Dermis blood vessel endothelial cell (primary cell): ENCODE measurements at regions not wholly inside any gene's neighbourhood (a gene's known extent, or its start where the extent isn't known, plus 50 kb on each side); places are given as distances from the start of the nearest gene placed in this dataset.

ENCODE experiments used
- DNase-seq: peaks from one replicate; pipeline ENCODE4 v3.0.0; 2010

DNA sequence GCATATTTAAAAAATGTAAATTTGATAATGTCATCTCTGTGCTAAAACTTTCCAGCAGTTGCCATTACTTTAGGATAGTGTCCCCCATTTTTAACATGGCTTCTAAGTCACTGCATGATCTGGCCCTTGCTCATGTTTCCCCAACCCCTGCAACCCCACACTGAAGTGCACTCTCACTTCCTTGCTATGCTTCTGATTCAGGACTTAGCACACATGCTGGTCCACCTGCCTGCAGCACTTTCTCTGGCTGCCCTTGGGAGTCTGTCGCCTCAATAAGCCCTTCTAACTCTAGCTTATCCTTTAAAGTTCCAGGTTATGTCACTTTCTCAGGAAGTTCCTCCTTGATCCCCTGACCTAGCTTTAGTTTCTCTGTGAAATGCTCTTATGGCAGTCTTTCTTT, 241.0 kb downstream of the POSTN start:
- no peak for DNase-seq

DNA sequence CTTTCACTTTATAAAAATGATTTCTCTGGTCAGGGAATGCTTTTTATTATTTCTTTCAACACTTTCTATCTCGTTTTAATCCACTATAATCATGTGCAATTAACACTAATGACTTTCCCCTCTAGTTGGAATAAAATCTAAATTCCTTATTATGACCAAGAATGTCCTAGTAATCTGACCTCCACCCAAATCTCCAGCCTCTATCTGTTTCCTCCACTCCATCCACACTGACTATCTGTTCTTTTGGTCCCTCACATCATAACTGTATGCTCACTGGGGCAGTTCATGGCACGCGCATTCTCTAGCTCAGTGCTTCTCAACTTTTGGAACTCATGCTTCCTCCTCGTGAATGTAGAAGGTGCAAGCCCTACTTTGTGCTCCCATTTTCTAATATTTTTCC, 244.7 kb downstream of the POSTN start:
- DNase-seq: no peak

DNA sequence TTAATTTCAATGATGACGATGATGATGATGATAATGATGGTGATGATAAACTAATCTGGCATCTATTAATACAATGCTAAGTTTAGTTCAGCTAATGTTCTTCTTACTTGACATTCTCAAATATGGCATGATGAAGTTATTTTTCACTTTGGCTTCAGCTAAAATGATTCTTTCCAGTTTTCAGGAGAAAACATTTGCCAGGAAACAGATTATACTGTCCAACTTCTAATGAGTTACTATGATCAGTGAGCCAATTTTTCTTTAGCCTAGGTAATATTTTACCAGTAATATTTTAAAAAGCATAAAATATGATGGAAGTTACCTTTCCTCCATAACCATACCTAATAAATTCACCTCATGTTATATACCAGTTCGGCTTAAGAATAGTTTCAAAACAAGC, 245.7 kb upstream of the CSNK1A1L start:
- no peak for DNase-seq

DNA sequence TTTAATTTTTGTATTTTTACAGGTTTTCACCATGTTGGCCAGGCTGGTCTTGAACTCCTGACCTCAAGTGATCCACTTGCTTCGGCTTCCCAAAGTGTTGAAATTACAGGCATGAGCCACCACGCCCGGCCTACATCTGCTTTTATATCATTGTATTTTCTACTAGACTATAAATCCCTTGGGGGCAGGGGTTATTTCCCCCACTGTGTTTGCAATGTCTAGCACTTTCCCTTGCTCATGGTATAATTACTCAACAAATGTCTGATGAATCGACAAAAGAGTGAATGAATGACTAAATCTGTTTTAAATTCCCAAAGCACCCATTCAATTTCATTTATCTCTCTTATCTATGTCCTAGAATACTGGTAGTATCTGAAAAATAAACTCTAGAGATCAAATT, 244.5 kb upstream of the CSNK1A1L start:
- no peak for DNase-seq

DNA sequence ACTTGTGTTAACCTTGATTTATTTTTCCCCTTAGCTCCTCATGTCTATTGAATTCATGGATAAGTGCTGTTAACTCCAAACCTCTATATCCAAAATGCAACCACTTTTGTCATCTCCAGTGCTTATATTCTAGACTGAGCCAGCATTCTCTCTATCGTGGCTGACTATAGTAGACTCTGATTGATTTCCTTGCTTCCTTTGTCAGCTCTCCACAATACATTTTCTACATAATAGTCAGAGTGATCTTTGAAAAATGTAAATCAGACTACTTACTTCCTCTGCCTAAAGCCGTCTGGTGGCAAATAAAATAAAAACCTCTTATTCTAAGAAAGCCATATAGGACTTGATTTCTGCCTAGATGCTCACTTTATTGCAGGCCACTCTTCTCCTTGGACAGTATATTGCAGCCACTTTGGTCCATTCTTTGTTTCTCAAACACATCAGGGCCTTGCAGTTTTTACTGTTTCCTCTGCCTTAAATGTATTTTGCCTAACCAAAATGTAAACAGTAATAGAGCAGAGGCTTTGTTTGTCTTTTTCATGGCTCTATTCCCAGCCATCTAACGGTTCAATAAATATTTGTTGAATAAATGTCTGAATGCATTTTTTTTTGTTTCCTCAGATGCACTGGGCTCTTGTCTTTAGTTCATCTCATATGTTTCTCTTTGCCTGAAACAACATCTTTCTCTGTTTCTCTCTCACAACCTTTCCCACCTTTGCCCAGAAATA, 243.6 kb upstream of the CSNK1A1L start:
- no peak for DNase-seq

DNA sequence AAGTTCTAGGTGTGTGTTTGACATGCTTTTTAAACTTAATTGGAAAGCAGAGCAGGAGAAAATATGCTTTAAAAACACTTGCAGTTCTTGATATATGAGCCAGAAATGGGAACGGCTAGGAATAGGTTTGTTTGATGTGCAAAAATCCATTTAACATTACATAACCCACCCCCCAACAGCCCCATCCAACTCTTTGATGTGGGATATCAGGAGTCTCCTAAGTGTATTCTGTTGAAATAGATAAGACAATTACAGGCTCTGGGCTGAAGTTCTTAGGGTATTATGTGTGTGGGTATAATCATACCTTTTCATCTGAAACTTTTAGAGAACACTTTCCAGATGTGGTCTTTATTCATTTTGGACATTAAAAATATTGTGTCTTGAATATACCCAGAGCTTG, 240.4 kb upstream of the CSNK1A1L start:
- DNase-seq: no peak

DNA sequence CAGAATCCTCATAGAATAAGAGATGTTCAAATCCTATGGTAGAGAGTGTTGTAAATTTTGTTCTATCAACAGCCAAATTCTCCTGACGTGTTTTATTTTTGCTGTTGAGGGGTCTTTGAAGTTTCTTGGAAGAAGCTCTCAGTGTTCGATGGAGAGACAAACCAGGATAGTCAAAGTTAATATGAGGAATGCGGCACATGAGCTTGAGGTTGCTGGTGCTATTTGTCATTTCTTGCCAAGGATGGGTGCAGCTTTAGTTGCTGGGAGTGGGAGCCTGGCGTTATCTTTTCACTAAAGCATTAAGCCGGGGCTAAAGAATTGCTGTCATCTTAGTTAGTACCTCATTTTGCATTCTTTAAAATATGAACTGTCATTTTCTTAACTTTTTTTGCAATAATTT, 239.9 kb upstream of the CSNK1A1L start:
- DNase-seq: no peak

DNA sequence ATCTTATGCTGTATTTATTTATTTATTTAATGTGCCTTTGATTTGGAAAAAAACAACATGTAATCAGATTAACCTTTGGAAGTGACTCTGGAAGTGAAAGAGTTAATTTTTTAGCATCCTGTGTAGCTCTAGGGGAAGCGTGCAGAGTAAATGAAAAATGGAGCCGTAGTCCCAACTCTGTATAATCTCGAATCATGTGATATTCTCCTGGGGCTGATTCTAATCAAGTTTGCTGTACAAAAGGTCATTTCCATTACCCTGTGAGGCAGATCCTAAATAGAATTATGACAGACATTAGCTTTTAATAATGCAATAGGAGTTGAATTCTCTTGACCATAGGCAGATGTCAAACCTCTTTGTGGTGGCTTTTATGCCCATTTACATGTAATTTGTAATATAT, 238.6 kb upstream of the CSNK1A1L start:
- peak; percentile 9 for DNase-seq

DNA sequence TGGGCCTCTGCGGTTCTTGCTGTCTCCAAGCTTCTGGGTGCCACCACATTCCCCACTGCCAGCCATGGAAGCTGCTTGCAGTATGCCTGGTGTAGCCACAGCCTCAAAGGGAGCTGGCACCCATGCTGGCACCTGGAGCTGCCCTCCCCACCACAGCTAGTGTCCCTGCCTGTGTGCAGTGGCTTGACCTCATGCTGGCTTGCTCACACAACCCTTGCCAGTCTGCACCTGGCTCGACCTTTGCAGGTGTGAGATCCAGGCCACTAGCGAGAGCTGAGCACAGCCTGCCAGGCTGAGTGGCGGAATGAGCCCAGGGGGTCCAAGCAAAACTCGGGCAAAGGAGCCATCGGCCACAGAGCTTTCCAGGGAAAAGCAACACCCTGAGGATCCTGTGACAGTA, 236.7 kb upstream of the CSNK1A1L start:
- no peak for DNase-seq

DNA sequence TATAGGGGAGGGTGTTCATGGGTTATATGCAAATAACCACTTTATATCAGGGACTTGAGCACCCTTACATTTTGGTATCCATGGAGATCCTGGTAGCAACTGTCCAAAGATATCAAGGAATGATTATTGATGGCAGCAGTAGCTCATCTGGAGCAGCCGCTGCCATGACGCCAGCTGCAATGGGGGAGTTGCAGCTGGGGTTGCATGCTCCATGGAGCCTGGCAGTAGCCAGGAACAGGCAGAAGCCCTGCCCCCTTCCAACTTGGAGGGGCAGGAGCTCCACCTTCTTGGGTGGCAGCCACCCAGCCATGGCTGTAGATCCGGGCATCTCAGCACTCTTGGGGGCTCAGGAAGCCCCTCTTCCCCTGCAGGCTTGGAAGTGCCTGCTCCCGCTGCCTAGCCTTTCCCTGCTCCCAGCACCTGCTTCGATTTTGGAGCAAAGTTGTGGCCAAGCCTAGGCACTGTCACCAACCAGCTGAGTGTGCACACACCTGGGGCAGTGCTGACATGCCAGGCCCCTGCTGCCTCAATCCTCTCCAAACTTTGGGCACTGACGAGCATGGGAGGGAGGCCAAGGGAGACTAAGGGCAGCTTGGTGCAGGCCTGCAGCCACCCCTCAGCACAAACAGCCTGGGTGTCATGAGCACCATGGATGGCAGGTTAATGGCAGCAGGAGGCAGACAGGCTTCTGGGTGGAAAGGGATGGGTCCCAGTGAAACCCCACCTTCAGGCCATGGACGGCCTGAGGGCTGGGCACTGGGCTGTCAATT, 235.6 kb upstream of the CSNK1A1L start:
- no peak for DNase-seq

DNA sequence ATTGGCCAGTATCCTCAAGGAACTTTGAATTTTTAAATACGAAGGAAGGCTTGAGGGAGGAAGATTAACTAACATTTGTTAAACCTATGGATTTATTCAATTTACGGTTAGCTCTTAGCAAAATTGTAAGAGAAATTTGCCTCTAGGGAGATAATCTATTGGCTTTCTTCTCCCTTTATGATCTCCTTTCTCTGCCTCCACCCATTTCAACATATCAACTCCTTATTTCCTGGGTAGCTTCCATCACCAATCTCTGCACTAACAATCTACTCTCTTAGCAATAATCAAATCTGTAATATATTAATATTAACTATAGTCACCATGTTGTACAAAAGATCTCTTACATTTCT, 233.9 kb upstream of the CSNK1A1L start:
- no peak for DNase-seq

DNA sequence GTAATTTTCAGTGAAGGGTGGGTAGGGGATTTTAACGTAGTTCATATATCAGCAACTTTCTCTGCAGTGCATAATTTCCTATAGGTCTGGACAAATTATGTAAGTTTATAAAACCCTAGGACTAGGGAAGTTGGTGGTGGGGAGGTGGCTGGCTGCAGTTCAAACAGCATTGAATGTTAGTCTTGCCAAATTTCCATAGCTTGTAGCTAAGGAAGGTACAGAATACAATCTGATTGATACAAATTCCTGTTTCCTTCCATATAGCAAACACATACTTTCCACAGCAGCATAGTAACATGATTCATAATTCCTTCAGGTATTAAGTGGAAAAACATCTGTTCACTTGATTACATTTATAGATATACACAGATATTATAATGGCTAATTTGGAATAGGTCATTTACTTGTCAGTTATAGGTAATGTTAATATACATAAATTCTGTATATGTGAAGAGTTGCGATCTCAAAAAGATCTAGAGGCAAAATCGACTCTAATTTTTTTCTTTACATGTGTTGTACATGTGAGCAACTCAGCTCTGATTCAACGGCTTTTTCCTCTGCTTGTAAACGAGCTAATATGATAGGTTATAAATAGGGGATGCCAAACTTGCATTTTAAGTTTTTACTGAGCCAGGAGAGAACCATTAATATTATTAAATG, 233.4 kb upstream of the CSNK1A1L start:
- peak; percentile 88 for DNase-seq

DNA sequence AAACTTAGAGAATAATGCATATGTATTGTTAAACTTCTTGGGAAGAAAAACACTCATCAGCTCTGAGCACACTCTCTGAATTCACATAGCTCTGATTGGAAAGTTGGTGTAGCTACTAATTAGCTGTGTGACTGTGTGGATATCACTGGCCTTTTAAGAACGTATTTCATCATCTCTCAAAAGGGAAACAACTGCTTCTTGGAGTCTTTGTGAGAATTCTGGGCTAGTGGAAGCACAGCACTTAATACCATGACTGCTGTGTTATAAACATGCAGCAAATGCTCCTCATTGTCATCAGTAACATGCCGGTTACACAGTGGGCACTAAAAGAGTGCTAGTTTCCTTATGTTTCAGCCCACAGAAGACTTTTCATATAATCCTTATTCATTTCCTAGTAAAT, 220.9 kb upstream of the CSNK1A1L start:
- DNase-seq: no peak

DNA sequence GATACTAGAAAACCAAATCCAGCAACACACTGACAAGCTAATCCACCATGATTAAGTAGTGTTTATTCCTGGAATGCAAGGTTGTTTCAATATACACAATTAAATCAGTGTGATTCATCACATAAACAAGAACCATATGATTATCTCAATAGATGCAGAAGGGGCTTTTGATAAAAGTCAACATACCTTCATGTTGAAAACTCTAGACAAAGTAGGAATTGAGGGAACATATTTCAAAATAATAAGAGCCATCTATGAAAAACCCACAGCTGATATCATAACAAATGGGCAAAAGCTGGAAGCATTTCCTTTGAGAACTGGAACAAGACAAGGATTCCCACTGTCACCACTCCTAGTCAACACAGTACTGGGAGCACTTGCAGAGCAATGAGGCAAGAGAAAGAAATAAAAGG, 213.6 kb upstream of the CSNK1A1L start:
- no peak for DNase-seq

DNA sequence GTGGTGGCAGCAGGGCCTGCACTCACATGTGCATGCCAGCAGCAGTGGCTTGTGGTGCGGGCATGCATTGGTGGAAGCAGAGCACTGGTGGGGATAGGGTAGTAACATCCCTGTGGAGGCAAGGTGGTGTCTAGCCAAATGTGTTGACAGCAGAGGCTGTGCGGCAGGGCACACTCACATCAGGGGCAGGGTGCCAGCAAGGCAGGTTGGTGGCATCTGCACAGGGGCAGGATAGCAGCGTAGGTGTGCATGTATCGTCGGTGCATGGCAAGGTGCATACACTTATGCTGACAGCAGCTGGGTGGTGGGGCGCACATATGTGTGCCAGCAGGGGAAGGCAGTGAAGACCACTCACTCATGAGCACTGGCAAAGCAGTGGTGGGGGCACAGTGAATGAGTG, 211.5 kb upstream of the CSNK1A1L start:
- no peak for DNase-seq

DNA sequence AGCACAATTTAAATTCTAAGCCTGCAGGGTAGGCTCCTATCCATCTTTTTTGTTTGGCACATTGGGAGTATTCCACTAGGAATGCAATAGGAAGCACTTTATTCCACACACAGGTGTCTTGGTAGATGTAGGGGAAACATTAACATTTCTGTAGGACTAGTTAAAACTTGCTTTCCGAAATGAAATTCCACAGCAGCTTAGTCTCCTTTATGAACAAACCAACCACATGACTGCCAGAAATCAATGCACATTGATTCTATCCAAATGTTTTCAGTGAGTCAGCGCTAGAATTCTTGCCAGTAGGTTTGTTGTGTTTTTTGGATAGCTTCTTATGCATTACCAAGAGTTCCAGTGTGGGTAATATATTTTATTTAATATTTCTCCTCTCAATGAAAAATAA, 207.9 kb upstream of the CSNK1A1L start:
- no peak for DNase-seq

DNA sequence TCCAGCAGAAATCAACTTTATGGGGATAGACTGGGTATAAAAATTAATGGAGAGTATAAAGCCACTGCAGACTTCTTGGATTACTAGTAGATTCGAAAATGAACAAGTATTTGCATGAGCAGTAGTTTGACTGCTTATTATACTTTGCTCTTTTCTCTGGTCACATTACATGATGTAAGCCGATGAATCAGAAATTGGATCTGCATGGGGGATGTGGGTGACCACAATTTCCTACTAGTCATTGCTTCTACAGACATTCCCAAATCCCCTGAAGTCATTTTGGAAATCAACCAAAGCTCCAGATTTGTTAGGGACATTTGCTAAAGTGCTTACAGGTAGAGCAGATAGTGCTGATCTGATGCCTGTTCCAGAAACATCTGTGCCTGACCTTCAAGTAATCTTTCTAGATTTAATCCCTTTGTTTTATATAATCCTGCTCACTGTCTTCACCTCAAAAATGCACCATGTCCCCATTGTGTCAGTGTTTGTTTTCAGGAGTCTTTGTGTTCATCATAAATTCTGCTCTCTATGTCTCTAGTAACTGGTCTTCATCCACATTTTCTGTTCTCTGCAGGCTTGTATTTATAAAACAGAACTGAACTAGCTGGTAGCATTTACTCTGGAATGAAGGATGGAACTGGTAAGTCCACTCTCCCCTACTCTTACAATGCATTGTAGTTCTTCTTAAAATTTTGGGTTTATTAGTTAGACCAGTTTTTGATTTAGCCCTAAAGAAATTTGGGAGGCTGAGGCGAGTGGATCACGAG, 201.5 kb upstream of the CSNK1A1L start:
- DNase-seq: peak; percentile 75

DNA sequence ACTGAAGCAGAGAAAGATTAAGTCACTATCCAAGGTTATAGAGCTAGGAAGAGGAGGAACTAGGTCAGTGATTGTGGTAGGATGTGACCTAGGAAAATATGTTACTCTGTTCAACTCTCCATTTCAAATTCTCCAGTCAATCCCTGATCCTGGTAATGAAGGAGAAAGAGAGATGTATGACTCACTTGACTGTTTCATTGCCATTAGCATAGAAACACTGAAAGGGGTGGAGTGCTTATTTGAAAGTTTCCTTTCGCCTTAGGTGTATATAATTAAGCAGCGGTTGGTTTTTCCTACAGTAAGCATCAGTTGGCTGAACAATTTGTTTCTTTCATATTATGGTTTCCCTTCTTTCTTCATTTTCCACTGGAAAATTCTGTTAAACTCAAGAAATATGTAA, 198.1 kb upstream of the CSNK1A1L start:
- no peak for DNase-seq

DNA sequence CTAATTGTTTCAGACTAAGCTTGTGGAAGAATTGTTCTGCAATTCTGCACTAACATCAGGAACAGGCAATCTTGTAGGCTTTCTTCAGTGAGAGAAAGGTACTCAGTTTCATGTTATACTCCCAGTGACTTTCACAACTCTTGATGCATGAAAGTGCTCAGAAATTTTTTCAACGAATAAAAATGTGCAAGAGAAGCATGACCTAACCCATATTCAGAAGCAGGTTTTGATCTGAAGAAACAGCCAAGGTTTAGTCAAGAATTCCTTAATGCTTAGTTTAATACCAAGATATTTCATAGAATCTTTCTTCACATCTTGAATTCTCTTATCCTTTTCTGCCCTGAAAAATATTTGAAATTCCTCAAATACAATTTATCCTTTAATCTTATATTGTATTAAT, 197.2 kb upstream of the CSNK1A1L start:
- no peak for DNase-seq

DNA sequence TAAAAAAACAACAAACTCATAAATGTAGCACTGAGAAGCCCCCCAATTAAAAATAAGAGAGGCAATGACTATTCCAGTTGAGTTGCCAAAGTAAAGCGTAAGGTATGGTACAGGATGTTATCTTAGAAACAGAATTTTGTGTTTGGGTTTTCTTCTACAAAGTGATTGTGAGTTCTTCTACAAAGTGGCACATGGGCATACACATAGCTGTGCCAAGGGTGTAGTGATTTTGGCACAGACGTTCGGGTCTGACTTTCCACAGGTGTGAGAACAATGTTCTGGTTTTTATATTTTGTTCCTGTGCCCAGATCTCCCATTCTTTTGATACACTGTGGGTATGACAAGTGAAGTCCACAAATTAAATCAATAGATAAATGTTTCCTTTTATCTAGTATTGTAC, 190.1 kb upstream of the CSNK1A1L start:
- peak; percentile 36 for DNase-seq

DNA sequence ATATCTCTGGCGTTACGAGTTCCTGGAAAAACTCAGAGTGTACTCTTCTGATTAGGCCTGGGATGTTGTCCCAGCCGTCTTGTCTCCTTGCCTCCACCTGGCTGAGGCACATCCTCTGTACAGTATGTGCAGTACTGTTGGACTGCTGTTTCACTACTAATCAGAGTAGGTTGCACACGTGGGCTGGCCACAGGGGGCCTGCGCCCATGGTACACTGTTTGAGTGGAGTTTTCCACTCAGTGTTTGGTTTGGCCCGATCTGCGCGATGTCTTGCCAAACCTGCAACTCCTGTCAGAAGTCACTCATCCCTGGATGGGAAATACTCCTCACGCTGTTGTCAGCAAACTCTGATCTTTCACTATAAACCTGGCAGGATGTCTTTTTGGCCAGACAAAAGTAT, 189.6 kb upstream of the CSNK1A1L start:
- peak; percentile 90 for DNase-seq

DNA sequence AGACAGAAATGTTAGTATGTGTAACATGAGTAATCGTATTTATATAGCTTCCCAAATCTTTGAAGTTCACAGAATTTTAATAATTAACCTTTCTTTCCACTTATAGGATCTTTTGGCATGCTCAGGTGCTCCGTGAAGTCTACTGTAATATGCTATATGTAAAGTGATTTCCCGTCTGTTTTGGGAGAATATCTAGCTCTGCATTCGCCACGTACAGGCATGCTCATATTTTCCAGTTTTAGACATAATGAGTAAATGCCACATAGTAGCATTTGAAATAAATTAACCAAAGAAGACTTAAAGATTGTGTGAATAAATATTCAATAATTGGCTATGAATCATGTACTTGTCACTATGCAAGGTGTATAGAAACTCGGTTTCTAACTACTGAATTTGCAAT, 189.0 kb upstream of the CSNK1A1L start:
- no peak for DNase-seq

DNA sequence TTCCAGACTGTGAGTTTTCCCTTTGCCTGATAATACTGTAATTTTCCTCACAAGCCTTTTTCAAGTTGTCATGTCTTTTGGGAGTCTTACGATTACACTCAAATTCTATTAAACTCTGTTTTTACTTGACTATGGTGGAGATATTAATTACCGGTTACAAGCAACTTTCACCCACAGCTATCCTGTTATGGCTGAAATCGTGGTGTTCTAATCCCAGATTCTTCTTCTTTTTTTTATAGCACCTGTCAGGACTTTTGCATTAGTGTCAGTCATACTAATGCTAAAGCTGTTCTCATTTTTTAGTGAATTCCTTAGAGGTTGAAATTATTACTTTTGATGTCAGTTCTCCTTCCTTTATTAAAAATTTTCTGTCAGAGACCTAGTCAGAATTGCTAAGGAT, 187.8 kb upstream of the CSNK1A1L start:
- no peak for DNase-seq
